ENCODE measurements at regions not wholly inside any gene's neighbourhood (a gene's known extent, or its start where the extent isn't known, plus 50 kb on each side); places are given as distances from the start of the nearest gene placed in this dataset.

DNA sequence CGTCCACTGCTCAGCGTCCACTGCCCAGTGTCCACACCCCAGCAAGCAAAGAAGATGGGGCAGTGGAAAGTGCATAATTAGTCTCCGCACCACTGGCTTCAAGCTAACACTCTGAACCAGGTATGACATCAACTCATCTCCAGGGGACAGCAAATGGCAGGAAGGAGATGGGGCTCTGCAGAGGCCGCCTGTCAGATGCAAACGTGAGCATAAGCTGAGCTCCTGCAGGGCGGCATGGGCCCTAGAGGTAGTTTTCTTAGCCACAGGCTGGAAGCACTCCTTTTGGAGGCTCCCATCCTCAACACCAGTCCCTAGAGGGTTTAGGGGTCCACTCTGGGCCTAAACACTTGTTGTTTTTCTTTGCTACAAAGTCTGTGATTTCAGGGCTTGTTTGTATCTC lies 335.8 kb upstream of the MKI67 start:
- H3K4me3 ChIP-seq (replicated peaks in 1 of 2; ENCODE audit: low read depth in 2 of 2, low read length in 2 of 2): no peak overlapping the region
- DNase-seq (ENCODE audit: low read depth in 2 of 2): no peak
- TF ChIP-seq, protein P1, sequence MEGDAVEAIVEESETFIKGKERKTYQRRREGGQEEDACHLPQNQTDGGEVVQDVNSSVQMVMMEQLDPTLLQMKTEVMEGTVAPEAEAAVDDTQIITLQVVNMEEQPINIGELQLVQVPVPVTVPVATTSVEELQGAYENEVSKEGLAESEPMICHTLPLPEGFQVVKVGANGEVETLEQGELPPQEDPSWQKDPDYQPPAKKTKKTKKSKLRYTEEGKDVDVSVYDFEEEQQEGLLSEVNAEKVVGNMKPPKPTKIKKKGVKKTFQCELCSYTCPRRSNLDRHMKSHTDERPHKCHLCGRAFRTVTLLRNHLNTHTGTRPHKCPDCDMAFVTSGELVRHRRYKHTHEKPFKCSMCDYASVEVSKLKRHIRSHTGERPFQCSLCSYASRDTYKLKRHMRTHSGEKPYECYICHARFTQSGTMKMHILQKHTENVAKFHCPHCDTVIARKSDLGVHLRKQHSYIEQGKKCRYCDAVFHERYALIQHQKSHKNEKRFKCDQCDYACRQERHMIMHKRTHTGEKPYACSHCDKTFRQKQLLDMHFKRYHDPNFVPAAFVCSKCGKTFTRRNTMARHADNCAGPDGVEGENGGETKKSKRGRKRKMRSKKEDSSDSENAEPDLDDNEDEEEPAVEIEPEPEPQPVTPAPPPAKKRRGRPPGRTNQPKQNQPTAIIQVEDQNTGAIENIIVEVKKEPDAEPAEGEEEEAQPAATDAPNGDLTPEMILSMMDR (IDR thresholded peaks at IDR 0.05; ENCODE audit: low read depth, low read length): no peak

DNA sequence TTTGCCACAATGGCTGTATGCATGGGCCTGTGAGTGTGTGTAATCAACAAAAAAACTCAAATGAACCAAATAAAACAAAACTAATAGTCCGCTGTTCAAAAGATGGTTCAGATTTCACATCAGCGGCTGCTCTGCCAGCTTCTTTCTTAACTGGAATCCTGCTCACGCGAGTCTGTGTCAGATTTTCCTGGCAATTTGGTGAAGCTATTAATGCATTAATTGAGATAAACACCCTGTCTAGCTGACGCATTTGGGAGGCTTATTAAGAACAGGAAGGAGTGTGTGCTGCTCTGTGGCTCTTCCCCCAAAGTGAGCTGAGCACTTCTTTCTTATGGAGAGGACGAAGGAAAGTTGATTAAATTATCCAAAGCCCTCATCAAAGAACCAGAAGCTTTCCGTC lies 336.6 kb upstream of the MKI67 start:
- DNase-seq (ENCODE audit: low read depth in 2 of 2): no peak
- no peak overlapping the region for H3K4me3 ChIP-seq (replicated peaks in 1 of 2; ENCODE audit: low read depth in 2 of 2, low read length in 2 of 2)
- TF ChIP-seq, protein P1 (IDR thresholded peaks at IDR 0.05; ENCODE audit: low read depth, low read length): no peak

DNA sequence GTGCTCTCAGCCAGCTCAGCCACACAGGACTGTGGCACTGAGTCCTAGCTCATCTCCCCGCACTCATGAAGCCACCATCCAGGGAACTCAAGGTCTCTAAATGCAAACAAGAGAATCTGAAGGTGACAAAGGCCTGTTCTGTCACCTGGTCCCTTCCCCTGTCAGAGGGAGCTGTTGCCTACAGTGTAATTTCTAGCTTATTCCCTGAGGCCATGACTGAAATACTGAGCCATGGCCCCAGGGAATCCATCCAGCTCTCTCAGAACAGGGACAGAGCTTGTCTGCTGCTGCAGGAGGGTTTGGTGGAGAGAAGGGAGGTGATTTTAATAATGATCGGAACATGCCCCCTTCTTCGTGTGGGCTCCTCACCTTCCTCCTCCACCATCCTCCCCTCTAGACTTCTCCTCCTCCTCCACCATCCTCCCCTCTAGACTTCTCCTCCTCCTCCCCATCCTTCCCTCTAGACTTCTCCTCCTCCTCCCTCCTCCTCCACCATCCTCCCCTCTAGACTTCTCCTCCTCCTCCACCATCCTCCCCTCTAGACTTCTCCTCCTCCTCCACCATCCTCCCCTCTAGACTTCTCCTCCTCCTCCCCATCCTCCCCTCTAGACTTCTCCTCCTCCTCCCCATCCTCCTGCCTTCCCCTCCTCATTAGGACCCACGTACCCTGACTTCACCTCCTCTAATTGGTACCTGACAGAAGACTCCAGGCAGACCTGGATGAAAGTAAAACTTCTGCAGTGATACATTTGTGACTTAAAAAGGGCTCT lies 338.0 kb upstream of the MKI67 start:
- TF ChIP-seq, protein P1 (IDR thresholded peaks at IDR 0.05; ENCODE audit: low read depth, low read length): no peak
- peak; percentile 14 to 65 for DNase-seq (ENCODE audit: low read depth in 2 of 2)
- H3K4me3 ChIP-seq (replicated peaks in 1 of 2; ENCODE audit: low read depth in 2 of 2, low read length in 2 of 2): no peak overlapping the region

DNA sequence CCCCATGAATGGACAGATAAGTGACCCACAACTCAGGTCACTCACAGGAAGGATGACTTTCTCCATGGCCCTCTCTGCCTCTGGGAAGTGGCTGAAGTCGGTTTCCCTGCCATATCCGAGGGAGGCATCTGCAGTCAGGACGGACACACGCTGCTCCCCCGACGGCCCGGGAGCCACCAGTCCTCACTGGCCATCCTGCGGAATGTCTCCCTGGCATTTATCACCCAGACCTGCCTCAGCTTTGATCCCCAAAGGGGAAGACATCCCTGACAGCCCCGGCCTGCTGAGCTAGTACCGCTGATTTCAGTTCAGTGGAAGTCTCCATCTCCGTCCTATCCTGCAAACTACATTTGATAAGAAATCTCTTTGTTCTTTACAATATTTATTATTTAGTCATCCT lies 339.5 kb upstream of the MKI67 start:
- DNase-seq (ENCODE audit: low read depth in 2 of 2): no peak
- TF ChIP-seq, protein P1 (IDR thresholded peaks at IDR 0.05; ENCODE audit: low read depth, low read length): no peak
- no peak overlapping the region for H3K4me3 ChIP-seq (replicated peaks in 1 of 2; ENCODE audit: low read depth in 2 of 2, low read length in 2 of 2)

DNA sequence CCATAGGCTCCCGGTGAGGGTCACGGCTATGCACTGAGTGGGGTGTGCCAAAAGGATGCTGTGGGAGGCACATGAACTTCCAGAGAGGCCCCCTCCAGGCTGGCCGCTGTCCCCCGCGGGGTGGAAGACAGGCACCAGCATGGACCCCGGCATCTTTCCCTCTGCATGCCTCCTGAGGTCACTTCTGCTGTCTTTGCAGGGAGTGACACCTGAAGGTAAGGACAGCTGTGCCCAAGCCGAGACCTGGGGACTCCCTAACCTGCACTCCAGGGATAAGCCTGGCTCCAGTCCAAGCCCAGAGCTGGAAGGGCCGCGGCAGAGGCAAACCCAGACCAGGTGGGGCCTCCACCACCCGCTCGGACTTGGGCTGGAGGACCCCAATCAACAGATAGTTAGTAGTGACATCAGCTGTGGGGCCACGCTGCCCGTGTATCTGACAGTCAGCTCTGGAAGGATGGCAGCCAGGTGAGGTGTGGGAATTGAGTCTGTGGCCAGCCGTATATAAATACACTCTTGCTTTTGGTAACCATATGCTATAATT lies 340.7 kb upstream of the MKI67 start:
- DNase-seq (ENCODE audit: low read depth in 2 of 2): no peak
- TF ChIP-seq, protein P1 (IDR thresholded peaks at IDR 0.05; ENCODE audit: low read depth, low read length): no peak
- no peak overlapping the region for H3K4me3 ChIP-seq (replicated peaks in 1 of 2; ENCODE audit: low read depth in 2 of 2, low read length in 2 of 2)

DNA sequence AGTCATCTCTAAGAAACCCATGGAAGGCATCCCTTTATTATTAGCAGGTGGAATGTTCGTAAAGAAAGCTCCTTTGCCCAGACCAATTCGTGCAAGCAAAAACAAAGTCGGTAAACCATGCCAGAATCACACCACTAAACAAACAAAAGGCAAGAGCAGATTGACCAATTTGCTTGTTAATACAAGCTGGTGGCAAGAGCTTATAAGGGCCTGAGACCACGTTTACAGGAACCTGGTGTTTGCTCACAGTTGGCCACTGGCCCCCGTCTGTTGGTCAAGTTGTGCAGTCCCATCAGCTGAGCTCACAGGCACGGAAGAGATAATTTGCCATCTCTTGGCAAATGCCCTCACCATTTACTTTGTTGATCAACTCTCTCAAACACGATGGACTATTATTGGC lies 342.2 kb upstream of the MKI67 start:
- TF ChIP-seq, protein P1 (IDR thresholded peaks at IDR 0.05; ENCODE audit: low read depth, low read length): no peak
- no peak for DNase-seq (ENCODE audit: low read depth in 2 of 2)
- no peak overlapping the region for H3K4me3 ChIP-seq (replicated peaks in 1 of 2; ENCODE audit: low read depth in 2 of 2, low read length in 2 of 2)
